Endothelial cell of umbilical vein (primary cell): ENCODE measurements at regions not wholly inside any gene's neighbourhood (a gene's known extent, or its start where the extent isn't known, plus 50 kb on each side); places are given as distances from the start of the nearest gene placed in this dataset.

ENCODE experiments used
- BruUV-seq: library from RNA; stranded (reverse); fragments of 400-500 nt; replicated peaks from 2 replicates; lab custom pipeline; 2021; lab: Mats Ljungman, UMichigan
- CTCF ChIA-PET: fragments of 300-600, 350-600 bp; sonication (Branson Sonifier 250); formaldehyde crosslinking; loops from one replicate; lab custom pipeline; 2021; ENCODE audit warnings: antibody characterized with exemption, inconsistent platforms; lab: Charles Lee
- POLR2A ChIA-PET: fragments of 300-600, 350-600 bp; sonication (Branson Sonifier 250); formaldehyde crosslinking; loops from one replicate; lab custom pipeline; 2021; ENCODE audit warnings: antibody characterized with exemption, inconsistent platforms; lab: Charles Lee
- DNase-seq: peaks from one replicate; pipeline ENCODE4 v3.0.0-alpha.2; 2011; ENCODE audit warnings: low read depth, low spot score
- FAIRE-seq: peaks from 2 replicates; lab custom pipeline; 2011; peaks lifted over from hg19 to GRCh38; lab: Jason Lieb, UNC
- H2AFZ ChIP-seq: 2 replicates; pipeline ENCODE4 v1.6.0; 2012; ENCODE audit warnings: low read depth, low read length, control low read depth, inconsistent platforms
- H3K27ac ChIP-seq: 2 replicates; pipeline ENCODE4 v1.5.1; 2011; ENCODE audit warnings: low read depth, mild to moderate bottlenecking, control low read depth, low read length, moderate library complexity; ENCODE audit not compliant: insufficient read depth
- H3K27me3 ChIP-seq, 2 experiments: 2 replicates each; pipeline versions ENCODE4 v1.6.0 to v1.6.1; 2011; ENCODE audit warnings: low read length in 2 of 2, mixed read lengths in 1 of 2; ENCODE audit not compliant: control insufficient read depth in 2 of 2, insufficient read depth in 2 of 2
- H3K36me3 ChIP-seq, 2 experiments: 2 replicates in 1 of 2; 3 replicates in 1 of 2; pipeline ENCODE4 v1.5.1; 2011; ENCODE audit warnings: low read length in 2 of 2, mild to moderate bottlenecking in 1 of 2, moderate library complexity in 1 of 2; ENCODE audit not compliant: control insufficient read depth in 2 of 2, insufficient read depth in 2 of 2; ENCODE audit errors: extremely low read depth in 1 of 2
- H3K4me1 ChIP-seq: 3 replicates; pipeline ENCODE4 v1.5.1; 2011; ENCODE audit warnings: mild to moderate bottlenecking, low read length; ENCODE audit not compliant: control insufficient read depth, insufficient read depth; ENCODE audit errors: extremely low read depth
- H3K4me2 ChIP-seq: 2 replicates; pipeline ENCODE4 v1.6.1; 2011; ENCODE audit warnings: low read length, control low read depth, mixed read lengths; ENCODE audit not compliant: insufficient read depth
- H3K4me3 ChIP-seq, 3 experiments: fragments of 200-600 bp in 1 of 3; sonication (generic), shearing (Covaris generic) in 1 of 3; replicated peaks in 1 of 3; 2 replicates each; pipeline ENCODE4 v1.5.1; 2011 to 2016; ENCODE audit warnings: control low read depth in 3 of 3, low read length in 3 of 3, mild to moderate bottlenecking in 2 of 3, inconsistent platforms in 1 of 3, low read depth in 1 of 3, moderate library complexity in 1 of 3; ENCODE audit not compliant: insufficient read depth in 1 of 3
- H3K79me2 ChIP-seq: 2 replicates; pipeline ENCODE4 v1.6.0; 2012; ENCODE audit warnings: low read length, inconsistent platforms; ENCODE audit not compliant: control insufficient read depth, insufficient read depth
- H3K9ac ChIP-seq: replicated peaks from 2 replicates; pipeline ENCODE3; 2011; ENCODE audit warnings: low read length, control low read depth; ENCODE audit not compliant: insufficient read depth; ENCODE audit errors: extremely low read depth
- H3K9me1 ChIP-seq: replicated peaks from 3 replicates; pipeline ENCODE4 v1.6.0; 2011; ENCODE audit warnings: mild to moderate bottlenecking, low read length; ENCODE audit not compliant: control insufficient read depth, insufficient read depth; ENCODE audit errors: extremely low read depth
- H3K9me3 ChIP-seq: replicated peaks from 2 replicates; pipeline ENCODE4 v1.5.1; 2012; ENCODE audit warnings: low read length, inconsistent platforms; ENCODE audit not compliant: control insufficient read depth, insufficient read depth
- H4K20me1 ChIP-seq: replicated peaks from 2 replicates; pipeline ENCODE3; 2011; ENCODE audit warnings: mild to moderate bottlenecking, low read length; ENCODE audit not compliant: control insufficient read depth, insufficient read depth; ENCODE audit errors: extremely low read depth
- CTCF ChIP-seq, 2 donors: IDR thresholded peaks; 1 replicate in 1 of 2; 2 replicates in 1 of 2; pipeline ENCODE4 v1.5.1; 2011; ENCODE audit warnings: low read length in 2 of 2, mild to moderate bottlenecking in 2 of 2, moderate library complexity in 2 of 2, control low read depth in 1 of 2, inconsistent platforms in 1 of 2, low read depth in 1 of 2; ENCODE audit not compliant: insufficient read depth in 1 of 2; ENCODE audit errors: extremely low read depth in 1 of 2
- JUN ChIP-seq: IDR thresholded peaks from 2 replicates; pipeline ENCODE4 v1.6.1; 2011; ENCODE audit warnings: borderline replicate concordance, low read depth; ENCODE audit not compliant: insufficient read length, insufficient read depth
- MAX ChIP-seq: IDR thresholded peaks from 2 replicates; pipeline ENCODE4 v1.6.1; 2011; ENCODE audit not compliant: insufficient read depth, insufficient read length
- MYC ChIP-seq: IDR thresholded peaks from one replicate; pipeline ENCODE4 v1.6.1; 2011; ENCODE audit warnings: mild to moderate bottlenecking, low read depth, low read length
- POLR2AphosphoS5 ChIP-seq: IDR thresholded peaks from 2 replicates; pipeline ENCODE4 v1.6.1; 2012; ENCODE audit warnings: low read depth, mild to moderate bottlenecking, control low read depth, low read length, moderate library complexity; ENCODE audit not compliant: insufficient read depth
- dilution Hi-C: fragments of 300-500 bp; cut with MboI; formaldehyde crosslinking; loops from one replicate; pipeline ENCODE4 v1.15.0; 2019; ENCODE audit warnings: low sequenced_read_pairs; ENCODE audit not compliant: extremely low pct_ligation_motif_present
- intact Hi-C: fragments of 100-400 bp; cut with micrococcal nuclease; formaldehyde crosslinking; loops from one replicate; pipeline ENCODE4 v1.10.0; 2022

GRCh38 chr6:139895205-139895793, 520.9 kb upstream of the CITED2 start:
- ChIA-PET POLR2A (no interaction called here), CTCF (interaction anchor here (1.3 kb wide), 1 partner anchor 95 kb away, joined by 5 read pairs; no protein-coding TSS in a partner anchor)
- H3K79me2 ChIP-seq = no peaks in the 10 kb centered on the region
- no peak for FAIRE-seq
- intact Hi-C loops (loop anchor here (10.0 kb wide), 1 partner anchor 310 kb away; no protein-coding TSS in a partner anchor), dilution Hi-C loops (no loop called here)
- H3K4me3 ChIP-seq = no peak overlapping the region
- BruUV-seq = no TSS peak
- H2AFZ ChIP-seq = no peak overlapping the region
- H3K4me2 ChIP-seq = no peak overlapping the region
- no peaks in the 10 kb centered on the region for H4K20me1 ChIP-seq
- no peak overlapping the region for H3K9ac ChIP-seq
- no peaks in the 10 kb centered on the region for H3K27me3 ChIP-seq
- H3K9me1 ChIP-seq = no peaks in the 10 kb centered on the region
- H3K27ac ChIP-seq = no peak overlapping the region
- H3K9me3 ChIP-seq = no peaks in the 10 kb centered on the region
- no peak for TF ChIP-seq POLR2AphosphoS5
- TF ChIP-seq MYC = no peak
- no peak for TF ChIP-seq JUN
- TF ChIP-seq MAX = no peak
- no peak for TF ChIP-seq CTCF (IDR thresholded peaks at IDR 0.05; ENCODE audit: extremely low read depth in 1 of 2, insufficient read depth in 1 of 2, low read depth in 1 of 2, low read length in 2 of 2)
- DNase-seq = no peak
- H3K4me1 ChIP-seq = no peaks in the 10 kb centered on the region
- no peaks in the 10 kb centered on the region for H3K36me3 ChIP-seq
